ENCODE measurements at regions not wholly inside any gene's neighbourhood (a gene's known extent, or its start where the extent isn't known, plus 50 kb on each side); places are given as distances from the start of the nearest gene placed in this dataset.
A peak's percentile ranks its signal among the peaks of the same experiment; 100 is the strongest.

- no peak for TF ChIP-seq CTCF (IDR thresholded peaks at IDR 0.05)
- Histone ChIP-seq H3K27me3 (no peaks in the 10 kb centered on the region), H3K4me3 (no peak overlapping the region), H3K4me1 (no peaks in the 10 kb centered on the region), H3K9me3 (no peaks in the 10 kb centered on the region), H3K9ac (ENCODE audit: low read depth in 2 of 2, low read length in 2 of 2) (no peak overlapping the region), H3K27ac (no peak overlapping the region), H3K36me3 (no peaks in the 10 kb centered on the region)
- no peak for DNase-seq
- intact Hi-C loops (cut with DNase I): no loop called here
These were observed 129.6 kb upstream of the RASGEF1B start for GRCh38 chr4:81601358-81601694.

- Histone ChIP-seq H3K9ac (ENCODE audit: low read depth in 2 of 2, low read length in 2 of 2) (peak overlapping the region in 1 of 2 donors; percentile 30), H3K36me3 (no peaks in the 10 kb centered on the region), H3K9me3 (no peaks in the 10 kb centered on the region), H3K27ac (no peak overlapping the region), H3K4me1 (no peaks in the 10 kb centered on the region), H3K27me3 (no peaks in the 10 kb centered on the region), H3K4me3 (no peak overlapping the region)
- TF ChIP-seq CTCF (IDR thresholded peaks at IDR 0.05): no peak
- intact Hi-C loops (cut with DNase I): no loop called here
- no peak for DNase-seq
These were observed 129.0 kb upstream of the RASGEF1B start for GRCh38 chr4:81600520-81601357.

GRCh38 chr4:81599742-81600380 is 128.2 kb upstream of the RASGEF1B start:
- no peak overlapping the region for H3K9ac ChIP-seq (ENCODE audit: low read depth in 2 of 2, low read length in 2 of 2)
- no peaks in the 10 kb centered on the region for H3K27me3 ChIP-seq
- intact Hi-C loops (cut with DNase I): no loop called here
- H3K27ac ChIP-seq: no peak overlapping the region
- H3K4me3 ChIP-seq: no peak overlapping the region
- no peaks in the 10 kb centered on the region for H3K4me1 ChIP-seq
- DNase-seq: no peak
- TF ChIP-seq CTCF (IDR thresholded peaks at IDR 0.05): no peak
- H3K9me3 ChIP-seq: no peaks in the 10 kb centered on the region
- no peaks in the 10 kb centered on the region for H3K36me3 ChIP-seq

DNA sequence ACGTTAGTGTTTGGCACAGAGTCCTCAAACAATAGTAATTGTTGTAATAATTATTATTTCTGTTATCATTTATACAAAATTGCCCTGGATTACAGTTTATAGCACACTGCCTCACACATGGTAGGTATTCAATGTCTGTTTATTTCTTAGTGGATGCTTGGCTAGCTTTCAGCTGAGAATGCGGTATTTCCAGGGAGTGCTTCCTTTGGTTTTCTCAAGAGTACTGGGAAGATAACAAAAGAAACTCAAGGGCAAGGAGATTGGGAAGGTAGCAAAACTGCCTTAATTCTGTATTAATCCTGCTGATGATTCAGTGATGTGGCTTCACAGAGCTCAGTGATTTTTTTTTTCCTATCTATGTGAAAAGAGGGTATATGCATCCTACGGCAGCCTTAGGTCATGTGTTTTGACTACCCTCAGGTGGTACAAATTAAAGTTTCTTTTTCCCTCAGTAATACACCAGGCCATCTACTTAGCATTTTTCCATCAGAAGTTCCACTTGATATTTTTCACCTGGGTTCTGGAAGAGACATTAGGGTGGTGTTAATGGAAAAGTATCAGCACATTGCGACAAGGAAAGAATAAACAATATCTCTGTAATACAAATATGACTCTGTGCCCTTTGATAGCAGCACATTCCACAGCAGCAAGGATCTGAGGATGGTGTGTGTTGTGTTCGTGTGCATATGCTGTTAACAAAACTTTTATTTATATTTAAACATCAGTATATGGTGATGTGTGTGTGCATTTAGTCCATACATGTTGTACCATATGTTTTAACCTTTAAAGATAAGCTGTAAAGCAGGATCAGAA is 124.3 kb upstream of the RASGEF1B start:
- Histone ChIP-seq H3K9ac (ENCODE audit: low read depth in 2 of 2, low read length in 2 of 2) (no peak overlapping the region), H3K4me3 (no peak overlapping the region), H3K27ac (no peak overlapping the region), H3K4me1 (no peaks in the 10 kb centered on the region), H3K27me3 (no peaks in the 10 kb centered on the region), H3K9me3 (no peaks in the 10 kb centered on the region), H3K36me3 (no peaks in the 10 kb centered on the region)
- no peak for TF ChIP-seq CTCF (IDR thresholded peaks at IDR 0.05)
- no peak for DNase-seq
- intact Hi-C loops (cut with DNase I): no loop called here

- Histone ChIP-seq H3K4me1 (no peaks in the 10 kb centered on the region), H3K4me3 (no peak overlapping the region), H3K27me3 (no peaks in the 10 kb centered on the region), H3K9ac (ENCODE audit: low read depth in 2 of 2, low read length in 2 of 2) (no peak overlapping the region), H3K36me3 (no peaks in the 10 kb centered on the region), H3K27ac (peak overlapping the region; percentile 19), H3K9me3 (no peaks in the 10 kb centered on the region)
- DNase-seq: no peak
- intact Hi-C loops (cut with DNase I): no loop called here
- no peak for TF ChIP-seq CTCF (IDR thresholded peaks at IDR 0.05)
These were observed 123.6 kb upstream of the RASGEF1B start for GRCh38 chr4:81595287-81595686.

Measured in colonic mucosa (tissue), 4 donors.